HepG2 (cell line): ENCODE measurements at regions not wholly inside any gene's neighbourhood (a gene's known extent, or its start where the extent isn't known, plus 50 kb on each side); places are given as distances from the start of the nearest gene placed in this dataset.

Experiments used
- ATAC-seq: fragments of 200-7000 bp; cut with Tn5 transposase; 3 replicates; pipeline ENCODE4 v1.9.1; 2020; ENCODE audit warnings: mild to moderate bottlenecking, moderate library complexity
- BruUV-seq: library from RNA; stranded (reverse); fragments of 400-500 nt; replicated peaks from 2 replicates; lab custom pipeline; 2021; lab: Mats Ljungman, UMichigan
- CTCF ChIA-PET: fragments of 300-600 bp; formaldehyde crosslinking; extraction: SDS; loops from one replicate; lab custom pipeline; 2021; ENCODE audit warnings: low total read pairs, inconsistent platforms, low intra/inter-chr PET ratio; lab: Yijun Ruan, JAX
- POLR2A ChIA-PET: fragments of 350-600 bp; sonication (Branson Sonifier 250); formaldehyde crosslinking; loops from one replicate; lab custom pipeline; 2020; ENCODE audit warnings: antibody characterized with exemption, inconsistent platforms; lab: Yijun Ruan, JAX
- DNase-seq: peaks from one replicate; pipeline ENCODE4 v3.0.0-alpha.2; 2015; ENCODE audit warnings: low spot score
- FAIRE-seq: peaks from 3 replicates; lab custom pipeline; 2011; peaks lifted over from hg19 to GRCh38; lab: Jason Lieb, UNC
- H2AFZ ChIP-seq: one replicate; pipeline ENCODE4 v1.6.1; 2011; ENCODE audit warnings: low read length, inconsistent platforms
- H3K27ac ChIP-seq: fragments of 300-600 bp; 3 replicates; pipeline ENCODE4 v1.8.0; 2011; ENCODE audit warnings: mixed run types, mild to moderate bottlenecking, mixed read lengths, low read length, inconsistent platforms; ENCODE audit not compliant: insufficient read depth; ENCODE audit errors: extremely low read length
- H3K27me3 ChIP-seq, 2 experiments: fragments of 200-600 bp in 1 of 2; 2 replicates in 1 of 2; 3 replicates in 1 of 2; pipeline versions ENCODE4 v1.6.0 to v1.8.0; 2011; ENCODE audit warnings: low read length in 2 of 2, mild to moderate bottlenecking in 2 of 2, moderate library complexity in 2 of 2, inconsistent platforms in 1 of 2; ENCODE audit not compliant: insufficient read depth in 2 of 2, control insufficient read depth in 1 of 2
- H3K36me3 ChIP-seq, 2 experiments: fragments of 200-600 bp in 1 of 2; replicated peaks in 1 of 2; 2 replicates in 1 of 2; 3 replicates in 1 of 2; pipeline versions ENCODE4 v1.5.1 to v1.8.0; 2011; ENCODE audit warnings: low read length in 2 of 2, inconsistent platforms in 1 of 2; ENCODE audit not compliant: insufficient read depth in 2 of 2, control insufficient read depth in 1 of 2
- H3K4me1 ChIP-seq: 2 replicates; pipeline ENCODE4 v1.5.1; 2012; ENCODE audit warnings: low read length, inconsistent platforms; ENCODE audit not compliant: insufficient read depth
- H3K4me2 ChIP-seq: 2 replicates; pipeline ENCODE4 v1.6.0; 2011; ENCODE audit warnings: low read depth, low read length, inconsistent platforms
- H3K4me3 ChIP-seq, 3 experiments: fragments of 200-600 bp in 1 of 3; sonication (generic), shearing (Covaris generic) in 1 of 3; replicated peaks in 1 of 3; 2 replicates each; pipeline ENCODE4 v1.5.1; 2011 to 2016; ENCODE audit warnings: low read length in 3 of 3, inconsistent platforms in 2 of 3, low read depth in 2 of 3, mild to moderate bottlenecking in 2 of 3, control low read depth in 1 of 3, mixed read lengths in 1 of 3; ENCODE audit not compliant: insufficient read depth in 1 of 3
- H3K79me2 ChIP-seq: one replicate; pipeline ENCODE4 v1.6.1; 2011; ENCODE audit warnings: low read length, inconsistent platforms; ENCODE audit not compliant: insufficient read depth
- H3K9ac ChIP-seq: 2 replicates; pipeline ENCODE4 v1.6.0; 2011; ENCODE audit warnings: mild to moderate bottlenecking, low read depth, low read length, inconsistent platforms; ENCODE audit not compliant: insufficient read depth
- H3K9me3 ChIP-seq: 2 replicates; pipeline ENCODE4 v1.5.1; 2012; ENCODE audit warnings: mild to moderate bottlenecking, low read length
- H4K20me1 ChIP-seq: 2 replicates; pipeline ENCODE4 v1.6.0; 2011; ENCODE audit warnings: inconsistent platforms, mild to moderate bottlenecking, low read length, moderate library complexity; ENCODE audit not compliant: insufficient read depth
- ADNP ChIP-seq: sonication (generic); formaldehyde crosslinking; IDR thresholded peaks from 2 replicates; pipeline ENCODE4 v1.4.0; 2020; ENCODE audit warnings: missing genetic modification reagents
- ATF7-NPFF ChIP-seq: sonication (generic); formaldehyde crosslinking; IDR thresholded peaks from 2 replicates; pipeline ENCODE4 v1.8.1; 2023; ENCODE audit warnings: mild to moderate bottlenecking, low read depth, missing genetic modification reagents, moderate library complexity
- DZIP1 ChIP-seq: sonication (generic); formaldehyde crosslinking; IDR thresholded peaks from 2 replicates; pipeline ENCODE4 v1.5.0; 2020; ENCODE audit warnings: mild to moderate bottlenecking, missing genetic modification reagents
- FUBP1 ChIP-seq: sonication (generic); formaldehyde crosslinking; IDR thresholded peaks from 2 replicates; pipeline ENCODE4 v1.5.1; 2020; ENCODE audit warnings: missing genetic modification reagents, mild to moderate bottlenecking, borderline replicate concordance
- IKZF4 ChIP-seq: sonication (generic); formaldehyde crosslinking; IDR thresholded peaks from 2 replicates; pipeline ENCODE4 v1.5.1; 2020; ENCODE audit warnings: borderline replicate concordance, mild to moderate bottlenecking, low read depth, missing genetic modification reagents; ENCODE audit errors: not compliant biosample characterization
- IRF2 ChIP-seq: IDR thresholded peaks from 2 replicates; pipeline ENCODE4 v1.6.1; 2018; ENCODE audit warnings: missing genetic modification reagents, missing compliant biosample characterization
- MLX ChIP-seq: IDR thresholded peaks from 2 replicates; pipeline ENCODE4 v1.6.1; 2016
- NFYB ChIP-seq: sonication (generic); formaldehyde crosslinking; IDR thresholded peaks from 2 replicates; pipeline ENCODE4 v1.4.0; 2020; ENCODE audit warnings: missing genetic modification reagents
- NONO ChIP-seq, 2 experiments: fragments of 450-650 bp in 1 of 2; sonication (generic) in 1 of 2; formaldehyde crosslinking in 1 of 2; IDR thresholded peaks in 1 of 2; conservative IDR thresholded peaks in 1 of 2; 2 replicates each; pipeline versions ENCODE4 v1.6.1 to v1.8.0; 2017 to 2022; ENCODE audit warnings: mild to moderate bottlenecking in 1 of 2, missing genetic modification reagents in 1 of 2, moderate library complexity in 1 of 2
- SMYD3 ChIP-seq: sonication (generic); formaldehyde crosslinking; IDR thresholded peaks from 2 replicates; pipeline ENCODE4 v1.8.1; 2023; ENCODE audit warnings: mild to moderate bottlenecking, missing genetic modification reagents
- TCF7 ChIP-seq: sonication (generic); IDR thresholded peaks from 2 replicates; pipeline ENCODE4 v1.6.1; 2016; ENCODE audit warnings: antibody characterized with exemption, low read depth
- ZNF124 ChIP-seq: sonication (generic); formaldehyde crosslinking; IDR thresholded peaks from 2 replicates; pipeline ENCODE4 v1.4.0; 2020; ENCODE audit warnings: missing genetic modification reagents
- ZNF275 ChIP-seq: sonication (generic); formaldehyde crosslinking; IDR thresholded peaks from 2 replicates; pipeline ENCODE4 v1.8.0; 2022; ENCODE audit warnings: missing genetic modification reagents, mild to moderate bottlenecking, inconsistent platforms, borderline replicate concordance
- ZNF430 ChIP-seq: sonication (generic); formaldehyde crosslinking; IDR thresholded peaks from 2 replicates; pipeline ENCODE4 v1.9.0; 2021; ENCODE audit warnings: mild to moderate bottlenecking, missing genetic modification reagents
- ZNF557 ChIP-seq: sonication (generic); formaldehyde crosslinking; IDR thresholded peaks from 2 replicates; pipeline ENCODE4 v1.4.0; 2020; ENCODE audit warnings: missing genetic modification reagents
- WGBS: methylation state at CpG from one replicate; pipeline ENCODE4 v1.1.6; 2017; ENCODE audit warnings: low lambda C conversion rate; 5-methylcytosine and 5-hydroxymethylcytosine counted together
- in situ Hi-C: cut with HindIII; loops from 2 replicates; pipeline ENCODE4 v1.10.0; 2017; ENCODE audit warnings: low pct_unique_long_range_greater_than_20kb; ENCODE audit not compliant: extremely low pct_ligation_motif_present
- intact Hi-C: fragments of 100-400 bp; cut with micrococcal nuclease; formaldehyde crosslinking; loops from one replicate; pipeline ENCODE4 v1.10.0; 2022; ENCODE audit not compliant: unreplicated experiment

GRCh38 chr20:57964011-57964862 lies 254.4 kb upstream of the PMEPA1 start:
- Histone ChIP-seq H2AFZ (no peak overlapping the region), H3K79me2 (no peaks in the 10 kb centered on the region), H3K9me3 (no peaks in the 10 kb centered on the region), H3K4me2 (no peak overlapping the region), H3K4me1 (no peaks in the 10 kb centered on the region), H3K9ac (no peak overlapping the region), H3K36me3 (no peaks in the 10 kb centered on the region), H3K27ac (no peak overlapping the region), H3K27me3 (peaks cover 2 to 50% of the 10 kb centered on the region in 2 experiments; a peak in 3 of 5 replicates), H4K20me1 (no peaks in the 10 kb centered on the region), H3K4me3 (no peak overlapping the region)
- 22% methylated on average over 15 of the region's 15 CpGs for WGBS
- no peak for DNase-seq
- in situ Hi-C loops (no loop called here), intact Hi-C loops (no loop called here)
- BruUV-seq = no TSS peak
- ChIA-PET POLR2A (no interaction called here), CTCF (no interaction called here)
- ATAC-seq = no peak
- TF ChIP-seq NONO (IDR thresholded peaks at IDR 0.05) (no peak), NONO (CRISPR knock-in tag; conservative IDR thresholded peaks at IDR 0.05) (no peak), MLX (no peak), ZNF124 (CRISPR knock-in tag) (no peak), NFYB (CRISPR knock-in tag) (no peak), ADNP (CRISPR knock-in tag) (no peak), DZIP1 (CRISPR knock-in tag) (no peak), IKZF4 (CRISPR knock-in tag) (no peak), ZNF430 (CRISPR knock-in tag) (no peak), ZNF275 (CRISPR knock-in tag) (no peak), ZNF557 (CRISPR knock-in tag) (no peak), TCF7 (no peak), SMYD3 (CRISPR knock-in tag) (no peak), FUBP1 (no peak), ATF7-NPFF (CRISPR knock-in tag) (no peak), IRF2 (CRISPR knock-in tag) (no peak)
- no peak for FAIRE-seq
